ENCODE measurements at regions not wholly inside any gene's neighbourhood (a gene's known extent, or its start where the extent isn't known, plus 50 kb on each side); places are given as distances from the start of the nearest gene placed in this dataset.

DNA sequence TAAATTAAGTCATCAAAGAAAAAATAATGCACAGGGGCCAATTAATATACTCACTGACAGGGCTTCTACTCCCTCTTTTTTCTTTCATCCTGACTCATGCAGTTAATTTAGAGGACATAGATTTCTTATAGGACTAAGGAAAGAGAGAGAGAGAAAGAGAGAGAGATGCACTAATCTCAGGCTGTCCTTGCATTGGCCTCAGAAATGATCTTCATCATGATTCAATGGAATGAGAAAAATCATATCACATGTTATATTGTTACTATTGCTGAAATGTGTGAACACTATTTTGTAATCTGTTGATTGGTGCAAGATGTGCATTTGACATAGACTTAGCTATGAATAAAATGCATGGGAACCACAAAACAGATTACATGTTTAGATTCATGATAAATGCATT, 608.3 kb upstream of the NUDT12 start:
- in situ Hi-C loops (cut with HindIII; ENCODE audit: low sequenced_read_pairs): no loop called here
- H3K4me3 ChIP-seq (ENCODE audit: low read depth, low read length): no peak overlapping the region
- TF ChIP-seq, protein P1, sequence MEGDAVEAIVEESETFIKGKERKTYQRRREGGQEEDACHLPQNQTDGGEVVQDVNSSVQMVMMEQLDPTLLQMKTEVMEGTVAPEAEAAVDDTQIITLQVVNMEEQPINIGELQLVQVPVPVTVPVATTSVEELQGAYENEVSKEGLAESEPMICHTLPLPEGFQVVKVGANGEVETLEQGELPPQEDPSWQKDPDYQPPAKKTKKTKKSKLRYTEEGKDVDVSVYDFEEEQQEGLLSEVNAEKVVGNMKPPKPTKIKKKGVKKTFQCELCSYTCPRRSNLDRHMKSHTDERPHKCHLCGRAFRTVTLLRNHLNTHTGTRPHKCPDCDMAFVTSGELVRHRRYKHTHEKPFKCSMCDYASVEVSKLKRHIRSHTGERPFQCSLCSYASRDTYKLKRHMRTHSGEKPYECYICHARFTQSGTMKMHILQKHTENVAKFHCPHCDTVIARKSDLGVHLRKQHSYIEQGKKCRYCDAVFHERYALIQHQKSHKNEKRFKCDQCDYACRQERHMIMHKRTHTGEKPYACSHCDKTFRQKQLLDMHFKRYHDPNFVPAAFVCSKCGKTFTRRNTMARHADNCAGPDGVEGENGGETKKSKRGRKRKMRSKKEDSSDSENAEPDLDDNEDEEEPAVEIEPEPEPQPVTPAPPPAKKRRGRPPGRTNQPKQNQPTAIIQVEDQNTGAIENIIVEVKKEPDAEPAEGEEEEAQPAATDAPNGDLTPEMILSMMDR (IDR thresholded peaks at IDR 0.05; ENCODE audit: low read depth, low read length, missing control alignments): no peak
- DNase-seq (ENCODE audit: low read depth): no peak

DNA sequence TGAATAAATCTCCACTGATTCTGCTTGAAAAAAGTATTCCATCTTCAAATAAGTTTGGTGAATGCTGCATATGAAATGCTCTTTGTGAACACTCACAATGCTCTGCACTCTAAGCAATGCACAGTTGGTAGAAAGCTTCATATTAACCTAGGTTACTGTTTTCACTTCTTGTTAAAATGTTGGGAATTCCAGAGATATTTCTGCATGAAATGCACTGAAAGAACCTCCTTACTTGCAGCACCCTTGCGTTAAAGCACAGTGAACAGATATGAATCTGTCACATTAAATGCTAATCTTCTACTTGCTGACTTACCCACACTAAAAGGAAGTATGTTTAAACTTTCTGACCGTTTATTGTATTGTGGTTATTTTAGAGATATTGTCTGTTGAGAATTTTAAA, 584.1 kb upstream of the NUDT12 start:
- in situ Hi-C loops (cut with HindIII; ENCODE audit: low sequenced_read_pairs): no loop called here
- no peak overlapping the region for H3K4me3 ChIP-seq (ENCODE audit: low read depth, low read length)
- no peak for DNase-seq (ENCODE audit: low read depth)
- TF ChIP-seq, protein P1 (IDR thresholded peaks at IDR 0.05; ENCODE audit: low read depth, low read length, missing control alignments): no peak

- DNase-seq (ENCODE audit: low read depth): no peak
- H3K4me3 ChIP-seq (ENCODE audit: low read depth, low read length): no peak overlapping the region
- in situ Hi-C loops (cut with HindIII; ENCODE audit: low sequenced_read_pairs): no loop called here
- TF ChIP-seq, protein P1 (IDR thresholded peaks at IDR 0.05; ENCODE audit: low read depth, low read length, missing control alignments): no peak
These were observed 577.3 kb upstream of the NUDT12 start for GRCh38 chr5:104139840-104140239.

GRCh38 chr5:104130320-104130719, 567.7 kb upstream of the NUDT12 start:
- in situ Hi-C loops (cut with HindIII; ENCODE audit: low sequenced_read_pairs): no loop called here
- TF ChIP-seq, protein P1 (IDR thresholded peaks at IDR 0.05; ENCODE audit: low read depth, low read length, missing control alignments): no peak
- H3K4me3 ChIP-seq (ENCODE audit: low read depth, low read length): no peak overlapping the region
- no peak for DNase-seq (ENCODE audit: low read depth)

DNA sequence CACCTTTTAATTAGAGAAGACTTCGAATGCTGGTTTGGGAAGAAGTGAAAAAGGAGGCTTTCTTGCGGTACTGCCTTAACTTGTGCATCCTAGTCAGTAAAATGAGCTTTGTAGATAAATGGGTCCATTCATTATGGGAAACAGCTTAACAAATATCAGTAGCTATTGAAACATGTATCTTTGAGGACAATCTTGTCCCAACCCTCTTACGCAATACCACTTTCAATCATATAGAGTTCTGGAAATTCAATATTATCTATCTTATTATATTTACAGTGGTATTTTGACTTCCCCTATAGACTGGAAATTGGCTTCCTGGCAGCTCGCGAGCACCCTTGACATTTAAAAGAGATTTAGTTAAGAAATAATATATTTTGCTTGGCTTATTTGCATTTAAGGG, 565.8 kb upstream of the NUDT12 start:
- in situ Hi-C loops (cut with HindIII; ENCODE audit: low sequenced_read_pairs): no loop called here
- TF ChIP-seq, protein P1 (IDR thresholded peaks at IDR 0.05; ENCODE audit: low read depth, low read length, missing control alignments): no peak
- no peak for DNase-seq (ENCODE audit: low read depth)
- H3K4me3 ChIP-seq (ENCODE audit: low read depth, low read length): no peak overlapping the region

GRCh38 chr5:104126980-104127379, 564.4 kb upstream of the NUDT12 start:
- in situ Hi-C loops (cut with HindIII; ENCODE audit: low sequenced_read_pairs): no loop called here
- DNase-seq (ENCODE audit: low read depth): no peak
- no peak overlapping the region for H3K4me3 ChIP-seq (ENCODE audit: low read depth, low read length)
- TF ChIP-seq, protein P1 (IDR thresholded peaks at IDR 0.05; ENCODE audit: low read depth, low read length, missing control alignments): no peak

DNA sequence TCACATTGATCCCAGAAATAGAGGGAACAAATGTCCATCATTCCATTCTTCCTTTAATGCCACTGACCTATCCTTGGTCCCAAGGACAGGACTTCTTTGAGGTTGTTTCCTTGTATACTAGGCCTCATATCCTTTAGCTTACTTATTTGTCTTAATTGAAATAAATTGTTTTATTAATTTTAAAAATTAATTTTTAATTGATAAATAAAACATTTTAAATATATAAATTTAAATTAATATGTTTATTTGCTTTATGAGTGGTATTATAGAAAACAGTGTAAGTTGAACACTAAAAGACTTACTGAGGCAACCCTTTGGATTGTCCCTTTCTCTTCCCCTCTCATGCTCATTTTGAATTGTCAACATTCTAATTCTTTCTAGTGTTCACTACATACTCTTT, 556.9 kb upstream of the NUDT12 start:
- TF ChIP-seq, protein P1 (IDR thresholded peaks at IDR 0.05; ENCODE audit: low read depth, low read length, missing control alignments): no peak
- in situ Hi-C loops (cut with HindIII; ENCODE audit: low sequenced_read_pairs): no loop called here
- no peak overlapping the region for H3K4me3 ChIP-seq (ENCODE audit: low read depth, low read length)
- DNase-seq (ENCODE audit: low read depth): no peak
